ENCODE measurements at regions not wholly inside any gene's neighbourhood (a gene's known extent, or its start where the extent isn't known, plus 50 kb on each side); places are given as distances from the start of the nearest gene placed in this dataset.

DNA sequence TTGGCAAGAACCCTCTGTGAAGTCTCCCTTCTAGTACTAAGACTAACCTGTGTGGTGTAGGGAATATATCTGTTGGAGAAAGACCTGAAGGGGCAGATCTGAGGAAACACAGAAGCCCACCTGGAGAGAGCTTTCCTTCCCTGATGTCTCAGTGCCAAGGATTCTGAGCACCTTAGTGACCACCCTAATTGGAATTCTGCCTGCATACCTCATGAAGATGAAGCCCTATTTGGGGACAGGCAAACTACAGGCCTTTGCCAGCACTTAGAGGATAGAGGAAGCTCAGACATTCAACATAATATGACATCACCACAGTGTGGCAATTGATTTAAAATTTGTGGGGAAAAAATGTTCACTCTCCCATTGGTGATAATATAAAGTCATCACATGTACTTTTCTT lies 766.2 kb upstream of the KIRREL3 start:
- no peak for FAIRE-seq
- no peak for TF ChIP-seq POU2F2 (IDR thresholded peaks at IDR 0.05; ENCODE audit: low read depth, low read length)
- no peak for TF ChIP-seq TAF1 (IDR thresholded peaks at IDR 0.05; ENCODE audit: low read depth, low read length)
- no peak for TF ChIP-seq PAX5 (IDR thresholded peaks at IDR 0.05; ENCODE audit: insufficient read depth, low read length, severe bottlenecking)
- TF ChIP-seq SPI1 (IDR thresholded peaks at IDR 0.05; ENCODE audit: low read depth, low read length): no peak
- no peak for TF ChIP-seq POLR2A (IDR thresholded peaks at IDR 0.05; ENCODE audit: low read depth, low read length)
- TF ChIP-seq POLR2AphosphoS5 (IDR thresholded peaks at IDR 0.05; ENCODE audit: low read depth, low read length): no peak
- no peak for DNase-seq (ENCODE audit: insufficient read length, low spot score)

DNA sequence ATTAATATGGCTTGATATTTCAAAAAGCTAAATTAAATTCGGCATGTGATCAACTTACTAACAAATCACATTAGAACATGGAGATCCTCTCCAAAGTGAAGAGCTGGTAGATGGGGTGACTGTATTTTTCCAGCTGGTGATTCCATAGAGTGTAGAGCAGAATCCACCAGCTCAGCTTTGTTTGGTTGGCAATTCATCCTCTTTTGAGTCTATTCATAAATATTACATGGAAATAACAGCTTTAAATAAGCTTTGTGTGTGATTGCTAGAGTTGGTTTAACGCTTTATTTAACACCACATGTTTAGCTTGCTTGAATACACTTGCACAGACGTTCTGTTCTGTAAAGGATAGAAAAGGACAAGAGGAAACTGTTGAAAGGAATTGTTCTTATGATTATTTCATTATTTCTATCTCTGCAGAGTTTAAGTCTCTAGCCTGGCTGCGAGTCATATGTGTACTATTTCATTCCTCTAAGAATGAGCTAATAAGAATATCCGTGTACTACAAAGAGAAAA lies 738.3 kb upstream of the KIRREL3 start:
- DNase-seq (ENCODE audit: insufficient read length, low spot score): no peak
- TF ChIP-seq POLR2A (IDR thresholded peaks at IDR 0.05; ENCODE audit: low read depth, low read length) (no peak), POLR2AphosphoS5 (IDR thresholded peaks at IDR 0.05; ENCODE audit: low read depth, low read length) (no peak), TAF1 (IDR thresholded peaks at IDR 0.05; ENCODE audit: low read depth, low read length) (no peak), POU2F2 (IDR thresholded peaks at IDR 0.05; ENCODE audit: low read depth, low read length) (no peak), PAX5 (IDR thresholded peaks at IDR 0.05; ENCODE audit: insufficient read depth, low read length, severe bottlenecking) (no peak), SPI1 (IDR thresholded peaks at IDR 0.05; ENCODE audit: low read depth, low read length) (no peak)
- FAIRE-seq: no peak

DNA sequence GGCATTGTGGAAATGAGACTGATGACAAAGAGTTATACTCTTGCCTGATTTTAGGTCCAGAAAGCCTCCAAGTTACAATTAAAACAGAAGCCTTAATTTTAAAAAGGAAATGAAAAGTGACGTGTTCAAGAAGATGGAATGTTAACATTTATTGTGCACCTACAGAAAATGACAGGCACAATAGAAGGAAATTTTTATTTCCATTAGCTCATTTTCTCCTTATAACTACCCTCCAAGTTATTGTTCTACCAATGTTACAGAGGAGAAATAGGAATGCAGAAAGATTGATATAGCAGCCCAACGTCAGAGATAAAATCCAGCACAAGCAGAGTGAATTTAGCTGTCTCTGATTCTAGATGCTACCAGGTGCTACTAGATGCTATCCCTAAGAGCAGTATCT lies 736.9 kb upstream of the KIRREL3 start:
- no peak for TF ChIP-seq TAF1 (IDR thresholded peaks at IDR 0.05; ENCODE audit: low read depth, low read length)
- TF ChIP-seq POLR2AphosphoS5 (IDR thresholded peaks at IDR 0.05; ENCODE audit: low read depth, low read length): no peak
- TF ChIP-seq SPI1 (IDR thresholded peaks at IDR 0.05; ENCODE audit: low read depth, low read length): no peak
- no peak for TF ChIP-seq POLR2A (IDR thresholded peaks at IDR 0.05; ENCODE audit: low read depth, low read length)
- no peak for TF ChIP-seq POU2F2 (IDR thresholded peaks at IDR 0.05; ENCODE audit: low read depth, low read length)
- no peak for TF ChIP-seq PAX5 (IDR thresholded peaks at IDR 0.05; ENCODE audit: insufficient read depth, low read length, severe bottlenecking)
- FAIRE-seq (no peak), DNase-seq (ENCODE audit: insufficient read length, low spot score) (no peak)

DNA sequence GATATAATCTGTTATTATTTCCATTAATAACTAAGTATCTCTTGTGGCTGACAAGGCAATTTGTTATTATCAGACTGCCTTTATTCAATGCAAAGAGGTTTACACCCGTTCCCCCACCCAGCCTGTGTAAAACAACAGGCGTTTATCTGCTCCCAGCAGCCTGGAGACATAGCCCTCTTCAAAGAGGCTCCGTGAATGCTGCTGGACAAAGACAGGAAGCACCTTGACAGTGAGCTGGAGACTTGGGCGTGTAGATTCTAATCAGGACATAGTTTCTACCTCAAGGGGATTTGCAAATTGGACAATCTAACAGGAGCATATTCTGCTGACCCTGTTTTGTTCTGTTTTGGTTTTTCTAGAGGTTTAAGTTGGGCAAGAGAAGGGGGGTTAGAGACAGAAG lies 733.0 kb upstream of the KIRREL3 start:
- DNase-seq (ENCODE audit: insufficient read length, low spot score) (no peak), FAIRE-seq (no peak)
- no peak for TF ChIP-seq TAF1 (IDR thresholded peaks at IDR 0.05; ENCODE audit: low read depth, low read length)
- TF ChIP-seq PAX5 (IDR thresholded peaks at IDR 0.05; ENCODE audit: insufficient read depth, low read length, severe bottlenecking): no peak
- no peak for TF ChIP-seq POLR2AphosphoS5 (IDR thresholded peaks at IDR 0.05; ENCODE audit: low read depth, low read length)

DNA sequence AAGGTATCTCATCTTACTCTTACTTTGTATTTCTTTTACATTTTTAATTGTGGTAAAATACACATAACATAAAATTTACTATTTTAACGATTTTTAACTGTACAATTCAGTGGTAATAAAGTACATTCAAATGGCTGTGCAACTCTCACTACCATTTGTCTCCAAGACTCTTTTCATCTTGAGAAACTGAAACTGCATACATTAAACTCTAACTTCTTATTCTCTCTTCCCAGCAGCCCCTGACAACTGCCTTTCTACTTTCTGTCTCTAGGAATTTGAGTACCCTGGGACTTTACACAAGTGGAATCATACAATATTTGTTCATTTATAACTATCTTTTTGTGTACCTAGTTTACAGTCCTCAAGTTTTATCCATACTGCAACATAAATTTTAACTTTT lies 725.8 kb upstream of the KIRREL3 start:
- no peak for TF ChIP-seq SPI1 (IDR thresholded peaks at IDR 0.05; ENCODE audit: low read depth, low read length)
- no peak for TF ChIP-seq POU2F2 (IDR thresholded peaks at IDR 0.05; ENCODE audit: low read depth, low read length)
- FAIRE-seq (no peak), DNase-seq (ENCODE audit: insufficient read length, low spot score) (no peak)

DNA sequence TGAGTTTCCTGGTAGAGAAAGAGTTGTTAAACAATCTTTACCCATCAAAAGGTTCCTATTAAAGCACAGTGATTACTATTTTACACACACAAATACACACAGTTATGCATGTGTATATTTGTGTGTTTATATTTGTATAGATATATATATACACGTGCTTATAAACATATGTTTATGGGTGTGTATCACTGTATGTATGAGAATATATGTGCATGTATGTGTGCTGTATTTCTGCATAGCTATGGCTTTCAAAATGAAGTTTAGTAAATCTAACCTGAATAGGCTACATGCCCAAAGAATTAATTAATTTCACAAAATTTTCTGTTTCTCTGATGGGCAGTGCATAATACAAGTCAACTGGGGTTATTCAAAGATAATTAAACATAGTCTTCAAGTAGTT lies 723.1 kb upstream of the KIRREL3 start:
- no peak for DNase-seq (ENCODE audit: insufficient read length, low spot score)
- FAIRE-seq: no peak
- no peak for TF ChIP-seq POLR2AphosphoS5 (IDR thresholded peaks at IDR 0.05; ENCODE audit: low read depth, low read length)

DNA sequence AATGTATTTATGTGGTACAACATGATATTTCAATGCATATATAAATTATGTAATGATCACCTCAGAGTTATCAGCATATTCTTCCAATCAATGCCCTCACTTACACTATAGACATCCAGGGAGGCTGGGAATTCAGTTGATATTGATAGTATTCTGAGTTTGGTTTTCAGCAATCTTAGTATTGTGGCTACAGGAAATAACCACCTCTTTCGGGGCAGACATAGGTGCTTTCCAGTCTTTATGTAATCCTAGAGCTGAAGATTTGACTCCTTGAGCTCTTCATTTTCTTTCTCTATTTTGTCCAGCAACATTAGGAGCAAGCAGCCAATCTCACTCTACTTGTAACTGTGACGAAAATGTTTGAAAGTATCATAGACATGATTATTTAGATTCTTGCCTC lies 712.7 kb upstream of the KIRREL3 start:
- FAIRE-seq (no peak), DNase-seq (ENCODE audit: insufficient read length, low spot score) (no peak)
- TF ChIP-seq POU2F2 (IDR thresholded peaks at IDR 0.05; ENCODE audit: low read depth, low read length) (no peak), POLR2AphosphoS5 (IDR thresholded peaks at IDR 0.05; ENCODE audit: low read depth, low read length) (no peak), POLR2A (IDR thresholded peaks at IDR 0.05; ENCODE audit: low read depth, low read length) (no peak)

DNA sequence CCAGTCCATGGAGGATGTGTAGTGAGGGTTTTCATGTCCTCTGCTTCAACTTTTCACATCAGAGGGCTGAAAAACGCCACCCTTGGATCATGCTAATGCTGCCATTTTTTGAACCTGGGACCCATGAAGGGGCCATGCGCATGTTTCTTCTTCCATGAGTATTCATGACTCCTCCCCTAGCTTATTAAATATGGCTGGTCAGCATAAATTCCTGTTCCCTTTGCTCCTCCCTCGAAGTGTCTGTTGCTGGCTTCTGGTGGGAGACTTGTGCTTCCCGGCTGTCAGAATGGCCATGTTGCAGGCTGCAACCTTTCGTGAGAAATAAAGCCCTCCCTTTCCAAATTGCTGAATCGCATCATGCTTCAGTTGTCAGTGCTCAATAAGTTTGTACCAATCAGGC lies 711.2 kb upstream of the KIRREL3 start:
- TF ChIP-seq POLR2A (IDR thresholded peaks at IDR 0.05; ENCODE audit: low read depth, low read length) (no peak), POU2F2 (IDR thresholded peaks at IDR 0.05; ENCODE audit: low read depth, low read length) (no peak), PAX5 (IDR thresholded peaks at IDR 0.05; ENCODE audit: insufficient read depth, low read length, severe bottlenecking) (no peak), POLR2AphosphoS5 (IDR thresholded peaks at IDR 0.05; ENCODE audit: low read depth, low read length) (no peak), SPI1 (IDR thresholded peaks at IDR 0.05; ENCODE audit: low read depth, low read length) (no peak), TAF1 (IDR thresholded peaks at IDR 0.05; ENCODE audit: low read depth, low read length) (no peak)
- no peak for FAIRE-seq

DNA sequence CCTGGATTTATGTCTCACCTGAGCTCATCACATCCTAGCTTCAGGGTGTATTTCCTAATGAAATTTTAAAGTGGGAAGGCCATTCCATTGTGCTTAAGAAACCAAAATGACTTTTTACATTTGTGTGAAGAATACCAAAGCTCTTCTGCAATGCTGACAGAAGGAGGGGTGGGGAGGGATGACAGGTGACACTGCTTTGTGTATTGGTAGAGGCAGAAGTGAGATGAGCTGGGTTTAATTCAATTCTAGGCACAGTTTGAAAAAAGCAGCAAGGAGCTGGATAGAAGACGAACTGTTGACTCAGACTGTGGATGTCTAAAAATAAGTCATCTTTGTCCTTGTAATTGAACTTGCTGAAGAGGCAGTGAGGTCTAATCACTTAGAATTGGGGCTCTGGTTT lies 710.3 kb upstream of the KIRREL3 start:
- DNase-seq (ENCODE audit: insufficient read length, low spot score): no peak
- no peak for FAIRE-seq
- TF ChIP-seq POU2F2 (IDR thresholded peaks at IDR 0.05; ENCODE audit: low read depth, low read length): no peak

More for the DNA sequence above, 711.2 kb upstream of the KIRREL3 start:
- DNase-seq (ENCODE audit: insufficient read length, low spot score): no peak

DNA sequence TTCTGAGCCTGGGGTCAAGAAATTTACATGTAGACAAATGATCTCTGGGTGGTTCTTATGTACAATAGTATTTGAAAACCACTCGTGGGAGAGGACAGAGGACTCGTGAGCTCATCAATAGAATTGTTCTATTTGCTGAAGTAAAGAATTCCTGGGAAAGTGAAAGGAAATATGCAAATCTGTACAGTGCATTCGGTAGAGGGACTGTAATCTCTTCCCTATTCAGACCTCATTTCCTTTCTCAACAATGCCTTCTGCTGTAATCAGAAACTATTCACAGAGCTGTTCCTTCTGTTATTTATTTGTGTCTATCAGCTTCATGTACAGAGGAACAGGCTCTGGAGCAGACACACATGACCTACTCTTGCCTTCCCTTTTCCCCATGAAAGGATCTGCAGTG lies 709.4 kb upstream of the KIRREL3 start:
- DNase-seq (ENCODE audit: insufficient read length, low spot score) (no peak), FAIRE-seq (no peak)
- no peak for TF ChIP-seq POLR2AphosphoS5 (IDR thresholded peaks at IDR 0.05; ENCODE audit: low read depth, low read length)
- no peak for TF ChIP-seq POLR2A (IDR thresholded peaks at IDR 0.05; ENCODE audit: low read depth, low read length)
- no peak for TF ChIP-seq SPI1 (IDR thresholded peaks at IDR 0.05; ENCODE audit: low read depth, low read length)
- TF ChIP-seq POU2F2 (IDR thresholded peaks at IDR 0.05; ENCODE audit: low read depth, low read length): no peak
- no peak for TF ChIP-seq TAF1 (IDR thresholded peaks at IDR 0.05; ENCODE audit: low read depth, low read length)
- TF ChIP-seq PAX5 (IDR thresholded peaks at IDR 0.05; ENCODE audit: insufficient read depth, low read length, severe bottlenecking): no peak

DNA sequence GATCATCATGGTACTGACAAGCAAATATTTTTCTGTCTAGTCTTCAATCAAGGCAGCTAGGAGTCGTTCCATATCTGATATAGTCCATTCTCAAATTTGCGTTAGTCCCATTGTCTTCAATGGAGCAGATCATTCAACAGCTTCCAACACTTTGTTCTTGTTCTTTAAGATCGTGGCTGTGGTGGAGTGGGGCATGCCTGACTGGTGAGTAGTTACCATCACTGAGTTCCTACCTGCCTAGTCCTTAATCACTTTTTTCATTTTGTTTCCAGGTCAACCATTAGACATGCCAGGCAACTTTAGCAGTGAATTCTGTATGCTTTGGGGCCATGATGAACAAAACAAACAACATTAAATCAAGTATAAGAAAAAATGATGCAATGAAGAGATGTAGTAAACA lies 693.1 kb upstream of the KIRREL3 start:
- DNase-seq (ENCODE audit: insufficient read length, low spot score) (no peak), FAIRE-seq (no peak)
- TF ChIP-seq POU2F2 (IDR thresholded peaks at IDR 0.05; ENCODE audit: low read depth, low read length) (no peak), TAF1 (IDR thresholded peaks at IDR 0.05; ENCODE audit: low read depth, low read length) (no peak), PAX5 (IDR thresholded peaks at IDR 0.05; ENCODE audit: insufficient read depth, low read length, severe bottlenecking) (no peak), POLR2AphosphoS5 (IDR thresholded peaks at IDR 0.05; ENCODE audit: low read depth, low read length) (no peak), SPI1 (IDR thresholded peaks at IDR 0.05; ENCODE audit: low read depth, low read length) (no peak), POLR2A (IDR thresholded peaks at IDR 0.05; ENCODE audit: low read depth, low read length) (no peak)

Measured in GM12891 (cell line).